ENCODE measurements at regions not wholly inside any gene's neighbourhood (a gene's known extent, or its start where the extent isn't known, plus 50 kb on each side); places are given as distances from the start of the nearest gene placed in this dataset.

DNA sequence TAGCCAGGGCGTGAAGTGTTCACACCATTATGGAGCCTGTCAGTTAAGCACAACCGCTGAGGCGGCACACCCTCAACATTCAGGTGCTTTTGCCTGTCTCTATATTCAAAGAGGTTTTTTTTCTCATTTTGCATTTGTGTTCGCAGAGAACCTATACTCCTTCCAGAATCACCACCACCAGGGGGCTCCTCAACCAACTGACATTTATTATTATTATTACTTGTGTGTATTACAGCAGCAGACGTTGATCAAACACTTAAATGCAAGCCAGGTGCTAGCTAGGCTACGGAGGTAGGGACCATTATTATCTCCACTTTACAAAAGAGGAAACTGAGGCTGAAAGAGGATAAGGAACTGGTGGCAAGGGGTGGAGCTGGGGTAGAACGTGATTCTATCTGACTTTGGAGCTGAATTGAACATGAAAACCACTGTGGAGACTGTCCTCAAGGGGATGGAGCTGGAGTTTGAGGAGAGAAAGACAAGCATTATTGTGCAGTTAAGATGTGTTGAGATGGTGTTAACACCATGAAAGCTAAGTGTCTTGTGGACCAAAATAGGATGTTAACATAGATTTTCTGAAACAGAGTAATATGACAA is 133.8 kb upstream of the PLXNA4 start:
- TF ChIP-seq, protein P1, sequence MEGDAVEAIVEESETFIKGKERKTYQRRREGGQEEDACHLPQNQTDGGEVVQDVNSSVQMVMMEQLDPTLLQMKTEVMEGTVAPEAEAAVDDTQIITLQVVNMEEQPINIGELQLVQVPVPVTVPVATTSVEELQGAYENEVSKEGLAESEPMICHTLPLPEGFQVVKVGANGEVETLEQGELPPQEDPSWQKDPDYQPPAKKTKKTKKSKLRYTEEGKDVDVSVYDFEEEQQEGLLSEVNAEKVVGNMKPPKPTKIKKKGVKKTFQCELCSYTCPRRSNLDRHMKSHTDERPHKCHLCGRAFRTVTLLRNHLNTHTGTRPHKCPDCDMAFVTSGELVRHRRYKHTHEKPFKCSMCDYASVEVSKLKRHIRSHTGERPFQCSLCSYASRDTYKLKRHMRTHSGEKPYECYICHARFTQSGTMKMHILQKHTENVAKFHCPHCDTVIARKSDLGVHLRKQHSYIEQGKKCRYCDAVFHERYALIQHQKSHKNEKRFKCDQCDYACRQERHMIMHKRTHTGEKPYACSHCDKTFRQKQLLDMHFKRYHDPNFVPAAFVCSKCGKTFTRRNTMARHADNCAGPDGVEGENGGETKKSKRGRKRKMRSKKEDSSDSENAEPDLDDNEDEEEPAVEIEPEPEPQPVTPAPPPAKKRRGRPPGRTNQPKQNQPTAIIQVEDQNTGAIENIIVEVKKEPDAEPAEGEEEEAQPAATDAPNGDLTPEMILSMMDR (IDR thresholded peaks at IDR 0.05; ENCODE audit: low read depth, low read length, missing input control): peak; percentile 26
- TF ChIP-seq, protein P2, sequence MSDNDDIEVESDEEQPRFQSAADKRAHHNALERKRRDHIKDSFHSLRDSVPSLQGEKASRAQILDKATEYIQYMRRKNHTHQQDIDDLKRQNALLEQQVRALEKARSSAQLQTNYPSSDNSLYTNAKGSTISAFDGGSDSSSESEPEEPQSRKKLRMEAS (IDR thresholded peaks at IDR 0.05): no peak
- TF ChIP-seq GABPA (IDR thresholded peaks at IDR 0.05 in 1 of 2, conservative IDR thresholded peaks at IDR 0.05 in 1 of 2): no peak
- TF ChIP-seq TAF1 (conservative IDR thresholded peaks at IDR 0.05): no peak
- peak; percentile 54 to 69 for TF ChIP-seq RAD21 (IDR thresholded peaks at IDR 0.05)
- no peak for TF ChIP-seq JUND (IDR thresholded peaks at IDR 0.05)
- no peak for TF ChIP-seq RXRA (IDR thresholded peaks at IDR 0.05)
- TF ChIP-seq YY1 (IDR thresholded peaks at IDR 0.05): no peak
